ENCODE measurements at regions not wholly inside any gene's neighbourhood (a gene's known extent, or its start where the extent isn't known, plus 50 kb on each side); places are given as distances from the start of the nearest gene placed in this dataset.
"Not testable (repeated sequence)": the region's sequence is repeated elsewhere in the genome, so short reads cannot be mapped to it uniquely, and the experiment has no call there.

GRCh38 chr11:57903441-57904123 lies 120.1 kb upstream of the OR9Q1 start:
- TF ChIP-seq, protein P1, sequence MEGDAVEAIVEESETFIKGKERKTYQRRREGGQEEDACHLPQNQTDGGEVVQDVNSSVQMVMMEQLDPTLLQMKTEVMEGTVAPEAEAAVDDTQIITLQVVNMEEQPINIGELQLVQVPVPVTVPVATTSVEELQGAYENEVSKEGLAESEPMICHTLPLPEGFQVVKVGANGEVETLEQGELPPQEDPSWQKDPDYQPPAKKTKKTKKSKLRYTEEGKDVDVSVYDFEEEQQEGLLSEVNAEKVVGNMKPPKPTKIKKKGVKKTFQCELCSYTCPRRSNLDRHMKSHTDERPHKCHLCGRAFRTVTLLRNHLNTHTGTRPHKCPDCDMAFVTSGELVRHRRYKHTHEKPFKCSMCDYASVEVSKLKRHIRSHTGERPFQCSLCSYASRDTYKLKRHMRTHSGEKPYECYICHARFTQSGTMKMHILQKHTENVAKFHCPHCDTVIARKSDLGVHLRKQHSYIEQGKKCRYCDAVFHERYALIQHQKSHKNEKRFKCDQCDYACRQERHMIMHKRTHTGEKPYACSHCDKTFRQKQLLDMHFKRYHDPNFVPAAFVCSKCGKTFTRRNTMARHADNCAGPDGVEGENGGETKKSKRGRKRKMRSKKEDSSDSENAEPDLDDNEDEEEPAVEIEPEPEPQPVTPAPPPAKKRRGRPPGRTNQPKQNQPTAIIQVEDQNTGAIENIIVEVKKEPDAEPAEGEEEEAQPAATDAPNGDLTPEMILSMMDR (IDR thresholded peaks at IDR 0.05; ENCODE audit: control extremely low read depth, extremely low read depth), result no peak
- H3K4me1 ChIP-seq (ENCODE audit: control insufficient read depth in 5 of 5, insufficient read depth in 5 of 5, low read length in 5 of 5), result no peaks in the 10 kb centered on the region
- no peak for ATAC-seq (ENCODE audit: insufficient read depth, low FRiP score)
- whole genome bisulfite sequencing, 2 donors, result 65 to 80% methylated on average over 11 of the region's 11 CpGs
- H3K36me3 ChIP-seq (ENCODE audit: control insufficient read depth in 4 of 4, insufficient read depth in 4 of 4, low read length in 4 of 4), result no peaks in the 10 kb centered on the region
- H3K9me3 ChIP-seq (ENCODE audit: control insufficient read depth in 4 of 4, insufficient read depth in 3 of 4, low read length in 3 of 4), result peaks cover 0 to 3% (median 0%) of the 10 kb centered on the region in 4 donors
- no peak overlapping the region for H3K27ac ChIP-seq (ENCODE audit: low read depth in 1 of 2, low read length in 1 of 2)
- DNase-seq, result no peak
- no peak overlapping the region for H3K9ac ChIP-seq (ENCODE audit: insufficient read depth in 1 of 2, low read length in 2 of 2)
- H3K27me3 ChIP-seq (ENCODE audit: control insufficient read depth in 3 of 3, insufficient read depth in 3 of 3, low read length in 2 of 3), result peaks cover 0 to 2% (median 0%) of the 10 kb centered on the region in 3 donors
- H3K4me3 ChIP-seq, result no peak overlapping the region

DNA sequence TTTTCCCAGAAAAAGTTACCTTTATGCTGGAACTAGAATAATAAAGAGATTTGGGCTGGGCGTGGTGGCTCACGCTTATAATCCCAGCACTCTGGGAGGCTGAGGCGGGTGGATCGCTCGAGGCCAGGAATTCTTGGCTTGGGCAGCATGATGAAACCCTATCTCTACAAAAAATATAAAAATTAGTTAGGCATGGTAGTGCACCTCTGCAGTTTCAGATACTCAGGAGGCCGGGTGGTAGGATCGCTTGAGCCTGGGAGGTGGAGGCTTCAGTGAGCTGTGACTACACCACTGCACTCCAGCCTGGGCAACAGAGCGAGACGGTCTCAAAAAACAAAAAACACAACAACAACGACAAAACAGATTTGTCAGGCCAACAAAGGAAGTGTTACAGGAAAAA lies 119.3 kb upstream of the OR9Q1 start:
- no peak overlapping the region for H3K27ac ChIP-seq (ENCODE audit: low read depth in 1 of 2, low read length in 1 of 2)
- DNase-seq (no peak), ATAC-seq (ENCODE audit: insufficient read depth, low FRiP score) (no peak)
- H3K4me3 ChIP-seq, result no peak overlapping the region
- TF ChIP-seq, protein P1 (IDR thresholded peaks at IDR 0.05; ENCODE audit: control extremely low read depth, extremely low read depth), result no peak
- H3K27me3 ChIP-seq (ENCODE audit: control insufficient read depth in 3 of 3, insufficient read depth in 3 of 3, low read length in 2 of 3), result peaks cover 0 to 2% (median 0%) of the 10 kb centered on the region in 3 donors
- WGBS, 2 donors, result 79 to 94% methylated on average over 10 of the region's 10 CpGs
- no peaks in the 10 kb centered on the region for H3K4me1 ChIP-seq (ENCODE audit: control insufficient read depth in 5 of 5, insufficient read depth in 5 of 5, low read length in 5 of 5)
- H3K9ac ChIP-seq (ENCODE audit: insufficient read depth in 1 of 2, low read length in 2 of 2), result no peak overlapping the region
- peaks cover 0 to 3% (median 0%) of the 10 kb centered on the region in 4 donors for H3K9me3 ChIP-seq (ENCODE audit: control insufficient read depth in 4 of 4, insufficient read depth in 3 of 4, low read length in 3 of 4)
- H3K36me3 ChIP-seq (ENCODE audit: control insufficient read depth in 4 of 4, insufficient read depth in 4 of 4, low read length in 4 of 4), result no peaks in the 10 kb centered on the region

GRCh38 chr11:57905439-57905838 lies 118.2 kb upstream of the OR9Q1 start:
- TF ChIP-seq, protein P1 (IDR thresholded peaks at IDR 0.05; ENCODE audit: control extremely low read depth, extremely low read depth), result no peak
- Histone ChIP-seq H3K9me3 (ENCODE audit: control insufficient read depth in 4 of 4, insufficient read depth in 3 of 4, low read length in 3 of 4) (peaks cover 0 to 3% (median 0%) of the 10 kb centered on the region in 4 donors), H3K36me3 (ENCODE audit: control insufficient read depth in 4 of 4, insufficient read depth in 4 of 4, low read length in 4 of 4) (no peaks in the 10 kb centered on the region), H3K4me3 (no peak overlapping the region), H3K4me1 (ENCODE audit: control insufficient read depth in 5 of 5, insufficient read depth in 5 of 5, low read length in 5 of 5) (no peaks in the 10 kb centered on the region), H3K27ac (ENCODE audit: low read depth in 1 of 2, low read length in 1 of 2) (no peak overlapping the region), H3K9ac (ENCODE audit: insufficient read depth in 1 of 2, low read length in 2 of 2) (no peak overlapping the region), H3K27me3 (ENCODE audit: control insufficient read depth in 3 of 3, insufficient read depth in 3 of 3, low read length in 2 of 3) (peaks cover 0 to 2% (median 0%) of the 10 kb centered on the region in 3 donors)
- 86 to 87% methylated on average over 2 of the region's 2 CpGs for WGBS, 2 donors
- DNase-seq, result no peak
- ATAC-seq (ENCODE audit: insufficient read depth, low FRiP score), result no peak

GRCh38 chr11:57908399-57908798 lies 115.3 kb upstream of the OR9Q1 start:
- WGBS, 2 donors, result 89 to 93% methylated on average over 2 of the region's 2 CpGs
- not testable (repeated sequence) for H3K9me3 ChIP-seq (ENCODE audit: control insufficient read depth in 4 of 4, insufficient read depth in 3 of 4, low read length in 3 of 4); DNase-seq; H3K27me3 ChIP-seq (ENCODE audit: control insufficient read depth in 3 of 3, insufficient read depth in 3 of 3, low read length in 2 of 3); H3K36me3 ChIP-seq (ENCODE audit: control insufficient read depth in 4 of 4, insufficient read depth in 4 of 4, low read length in 4 of 4); H3K9ac ChIP-seq (ENCODE audit: insufficient read depth in 1 of 2, low read length in 2 of 2); H3K4me1 ChIP-seq (ENCODE audit: control insufficient read depth in 5 of 5, insufficient read depth in 5 of 5, low read length in 5 of 5); ATAC-seq (ENCODE audit: insufficient read depth, low FRiP score); H3K4me3 ChIP-seq; H3K27ac ChIP-seq (ENCODE audit: low read depth in 1 of 2, low read length in 1 of 2)

DNA sequence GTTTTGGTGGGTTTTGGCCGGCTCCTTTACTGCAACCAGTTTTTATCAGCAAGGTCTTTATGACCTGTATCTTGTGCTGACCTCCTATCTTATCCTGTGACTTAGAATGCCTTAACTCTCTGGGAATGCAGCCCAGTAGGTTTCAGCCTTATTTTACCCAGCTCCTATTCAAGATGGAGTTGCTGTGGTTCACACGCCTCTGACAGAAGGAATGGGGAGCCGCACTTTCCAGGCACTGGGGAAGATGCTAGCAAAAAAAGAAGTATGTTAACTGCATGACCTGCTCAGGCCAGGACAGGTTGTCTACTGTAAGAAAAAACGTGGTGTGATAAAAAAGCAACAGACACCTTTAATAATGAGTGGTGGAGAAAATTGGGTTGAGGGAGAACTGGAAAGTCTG lies 112.2 kb upstream of the OR9Q1 start:
- 85 to 88% methylated on average over 4 of the region's 4 CpGs for WGBS, 2 donors
- not testable (repeated sequence) for H3K4me3 ChIP-seq; H3K4me1 ChIP-seq (ENCODE audit: control insufficient read depth in 5 of 5, insufficient read depth in 5 of 5, low read length in 5 of 5); H3K36me3 ChIP-seq (ENCODE audit: control insufficient read depth in 4 of 4, insufficient read depth in 4 of 4, low read length in 4 of 4); DNase-seq; H3K9me3 ChIP-seq (ENCODE audit: control insufficient read depth in 4 of 4, insufficient read depth in 3 of 4, low read length in 3 of 4); H3K9ac ChIP-seq (ENCODE audit: insufficient read depth in 1 of 2, low read length in 2 of 2); ATAC-seq (ENCODE audit: insufficient read depth, low FRiP score); H3K27ac ChIP-seq (ENCODE audit: low read depth in 1 of 2, low read length in 1 of 2); H3K27me3 ChIP-seq (ENCODE audit: control insufficient read depth in 3 of 3, insufficient read depth in 3 of 3, low read length in 2 of 3)
